PC-9 (cell line): ENCODE measurements at regions not wholly inside any gene's neighbourhood (a gene's known extent, or its start where the extent isn't known, plus 50 kb on each side); places are given as distances from the start of the nearest gene placed in this dataset.

ENCODE experiments used
- EZH2 ChIP-seq: fragments of 200-600 bp; sonication (generic); IDR thresholded peaks from 2 replicates; pipeline ENCODE4 v1.8.0; 2017; ENCODE audit warnings: antibody characterized with exemption, low read depth
- TF ChIP-seq, protein P1 (sequence below): fragments of 200-600 bp; sonication (generic); conservative IDR thresholded peaks from 2 replicates; pipeline ENCODE4 v1.6.1; 2017; ENCODE audit warnings: mixed run types, antibody characterized with exemption, mild to moderate bottlenecking, moderate library complexity

DNA sequence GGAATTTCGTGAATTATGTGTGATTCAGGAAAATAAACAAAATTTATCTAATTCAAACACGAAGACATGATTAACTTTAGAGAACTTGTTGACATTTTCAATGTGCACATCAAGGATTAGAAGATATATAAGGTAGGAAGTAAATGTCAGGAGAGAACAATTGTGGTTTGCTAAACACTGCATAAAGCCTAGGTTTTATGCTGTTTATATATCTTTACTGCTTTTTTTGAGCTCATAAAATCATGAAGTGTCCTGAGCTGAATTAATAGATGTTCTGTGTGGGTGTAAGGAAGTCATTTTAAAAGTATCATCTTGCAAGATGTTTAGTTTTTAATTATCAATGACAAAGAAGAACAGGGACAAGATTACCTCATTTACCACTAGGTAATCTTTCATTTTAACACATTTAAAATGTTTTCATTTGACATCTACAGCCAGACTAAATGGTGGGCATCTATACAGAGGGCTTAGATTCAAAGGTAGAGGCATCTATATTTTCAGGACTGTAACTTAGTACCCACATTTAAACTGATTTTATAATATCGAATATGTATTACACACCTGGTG, 382.8 kb downstream of the ADAMTS20 start:
- TF ChIP-seq, protein P1, sequence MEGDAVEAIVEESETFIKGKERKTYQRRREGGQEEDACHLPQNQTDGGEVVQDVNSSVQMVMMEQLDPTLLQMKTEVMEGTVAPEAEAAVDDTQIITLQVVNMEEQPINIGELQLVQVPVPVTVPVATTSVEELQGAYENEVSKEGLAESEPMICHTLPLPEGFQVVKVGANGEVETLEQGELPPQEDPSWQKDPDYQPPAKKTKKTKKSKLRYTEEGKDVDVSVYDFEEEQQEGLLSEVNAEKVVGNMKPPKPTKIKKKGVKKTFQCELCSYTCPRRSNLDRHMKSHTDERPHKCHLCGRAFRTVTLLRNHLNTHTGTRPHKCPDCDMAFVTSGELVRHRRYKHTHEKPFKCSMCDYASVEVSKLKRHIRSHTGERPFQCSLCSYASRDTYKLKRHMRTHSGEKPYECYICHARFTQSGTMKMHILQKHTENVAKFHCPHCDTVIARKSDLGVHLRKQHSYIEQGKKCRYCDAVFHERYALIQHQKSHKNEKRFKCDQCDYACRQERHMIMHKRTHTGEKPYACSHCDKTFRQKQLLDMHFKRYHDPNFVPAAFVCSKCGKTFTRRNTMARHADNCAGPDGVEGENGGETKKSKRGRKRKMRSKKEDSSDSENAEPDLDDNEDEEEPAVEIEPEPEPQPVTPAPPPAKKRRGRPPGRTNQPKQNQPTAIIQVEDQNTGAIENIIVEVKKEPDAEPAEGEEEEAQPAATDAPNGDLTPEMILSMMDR, result no peak
- no peak for TF ChIP-seq EZH2
